ENCODE measurements at regions not wholly inside any gene's neighbourhood (a gene's known extent, or its start where the extent isn't known, plus 50 kb on each side); places are given as distances from the start of the nearest gene placed in this dataset.

DNA sequence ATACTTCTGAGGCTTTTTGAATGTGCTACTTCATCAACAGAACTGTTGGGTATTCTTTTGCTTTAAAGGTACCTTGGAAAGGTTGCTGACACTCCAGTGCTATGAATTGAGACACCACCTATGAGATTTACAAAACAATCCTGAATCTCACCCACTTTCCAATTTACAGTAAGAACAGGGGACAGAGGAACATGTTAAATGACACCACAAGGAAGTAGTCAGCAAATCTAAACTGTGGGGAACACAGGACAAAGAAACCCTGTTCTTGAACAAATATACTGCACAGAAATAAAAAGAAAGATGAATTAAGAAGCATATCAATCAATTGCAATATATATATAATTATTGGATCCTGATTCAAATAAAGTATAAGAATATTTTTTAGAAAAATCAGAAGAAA lies 216.7 kb upstream of the ARID1B start:
- no peak for DNase-seq

DNA sequence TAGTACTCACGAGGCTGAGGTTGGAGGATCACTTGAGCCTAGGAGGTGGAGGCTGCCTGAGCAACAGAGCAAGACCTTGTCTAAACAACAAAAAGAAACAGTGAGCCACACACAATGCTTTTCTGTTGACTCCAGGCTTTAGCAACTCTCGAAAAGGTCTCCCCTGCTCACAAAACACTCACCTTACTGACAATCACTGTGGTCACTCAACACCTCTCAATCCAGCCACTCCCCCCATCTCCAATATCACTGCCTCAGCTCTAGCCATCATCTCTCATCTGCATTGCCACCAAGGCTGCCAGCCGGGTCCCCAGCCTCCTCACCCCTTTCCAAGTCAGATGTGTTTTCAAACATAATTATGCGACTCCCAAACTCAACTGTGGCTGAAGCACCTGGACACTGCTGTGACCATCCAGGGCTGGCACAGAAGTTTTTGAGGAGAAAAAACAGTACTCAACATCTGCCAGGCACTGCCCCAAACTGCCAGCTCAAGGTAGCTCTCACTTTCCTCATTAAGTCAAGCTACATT lies 218.0 kb upstream of the ARID1B start:
- DNase-seq, result no peak

DNA sequence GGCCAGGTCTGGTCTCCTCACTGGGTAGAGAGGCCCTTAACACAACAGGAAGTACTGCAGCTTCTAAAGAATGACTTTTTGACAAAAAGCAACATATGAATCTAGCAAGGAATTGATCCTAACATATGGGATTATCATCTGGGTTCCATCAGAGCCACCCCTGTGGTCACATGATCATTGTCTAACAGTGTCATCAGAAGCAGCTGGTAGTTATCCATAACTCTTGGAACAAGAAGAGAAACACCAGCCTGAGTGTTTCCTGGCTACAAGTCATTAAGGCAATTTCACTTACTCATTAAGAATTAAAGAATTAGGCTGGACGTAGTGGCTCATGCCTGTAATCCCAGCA lies 219.3 kb upstream of the ARID1B start:
- DNase-seq, result no peak

DNA sequence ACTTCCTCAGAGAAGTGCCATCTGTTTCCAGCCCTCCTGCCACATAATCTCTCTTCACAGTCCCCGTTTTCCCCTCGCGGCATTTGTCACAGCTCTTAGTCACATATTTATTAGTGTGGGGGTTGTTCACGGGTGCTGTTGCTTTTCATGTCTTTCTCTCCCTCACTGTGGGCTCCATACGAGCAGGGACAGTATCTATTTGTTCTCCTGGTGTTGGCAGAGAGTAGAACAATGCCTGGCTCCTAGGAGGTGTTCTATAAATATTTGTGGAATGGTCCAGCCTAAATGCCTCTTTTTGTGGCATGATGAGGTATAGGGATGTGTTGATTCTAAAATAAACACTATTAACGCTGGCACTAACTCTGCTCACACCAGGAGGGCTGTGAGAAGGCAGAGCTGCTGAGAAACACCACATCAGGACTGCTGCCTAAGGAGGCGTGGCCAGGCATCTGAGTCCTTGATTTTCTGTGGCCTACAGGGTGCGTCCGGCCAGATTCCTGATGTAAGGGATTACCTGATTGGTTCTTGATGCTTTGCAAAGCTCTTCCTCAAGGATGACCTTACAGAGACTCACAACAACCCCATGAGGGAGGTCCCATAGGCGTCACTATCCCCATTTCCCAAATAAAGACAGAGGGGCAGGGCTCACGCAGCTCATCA lies 219.8 kb upstream of the ARID1B start:
- no peak for DNase-seq

DNA sequence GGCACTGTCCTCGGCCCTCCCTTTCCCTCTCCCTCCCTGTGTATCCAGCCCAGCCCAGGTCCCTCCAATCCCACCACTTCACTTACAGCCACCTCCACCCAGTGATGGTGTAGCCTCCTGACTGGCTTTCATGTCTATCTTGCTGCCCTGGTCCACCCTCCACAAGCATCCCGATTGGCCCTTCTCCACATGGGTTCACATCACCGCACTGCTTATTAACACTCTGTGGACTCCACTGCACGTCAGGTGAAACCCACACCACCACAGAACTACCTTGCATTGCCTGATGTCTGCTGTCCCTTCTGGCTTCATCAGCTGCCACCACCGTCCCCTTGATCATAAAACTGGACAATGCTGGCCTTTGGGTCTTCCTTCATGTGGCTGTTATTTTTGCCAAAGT lies 220.4 kb upstream of the ARID1B start:
- no peak for DNase-seq

DNA sequence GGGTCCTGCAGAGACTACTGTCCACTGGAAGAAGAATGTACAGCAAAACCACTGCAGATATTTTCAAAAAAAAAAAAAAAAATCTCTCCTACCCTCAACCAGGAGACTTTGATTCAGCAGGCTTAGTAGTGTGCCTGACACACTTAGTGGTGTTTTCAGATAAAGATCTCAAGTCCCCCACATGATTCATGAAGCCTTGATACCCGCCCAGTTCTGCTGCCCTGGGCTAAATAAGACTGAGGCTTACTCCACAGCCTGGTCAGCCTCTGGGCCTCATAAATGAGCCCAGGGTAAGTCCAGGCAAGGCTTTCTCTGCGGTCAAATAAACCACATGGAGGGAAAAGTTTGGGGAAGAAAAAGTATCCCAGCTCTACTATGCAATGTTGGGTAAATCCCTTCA lies 222.1 kb upstream of the ARID1B start:
- DNase-seq, result no peak

DNA sequence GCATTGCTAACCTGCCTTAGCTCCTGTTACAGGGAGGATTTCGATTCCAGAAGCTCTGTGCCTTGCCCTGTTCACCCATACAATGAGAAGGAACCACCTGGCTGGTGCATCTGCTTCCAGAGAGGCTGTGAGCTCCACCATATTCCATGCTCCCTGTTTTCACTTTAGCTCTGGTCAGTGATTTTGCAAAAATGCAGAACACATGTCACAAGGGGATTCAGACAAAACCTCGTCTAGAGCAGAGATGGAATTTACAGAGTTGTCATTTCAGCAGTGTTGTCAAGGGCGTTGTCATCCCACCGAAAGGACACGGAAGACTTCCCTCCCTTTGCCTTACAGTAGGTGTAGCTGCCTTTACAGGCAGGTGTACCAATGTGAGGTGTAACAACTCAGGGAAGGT lies 223.0 kb upstream of the ARID1B start:
- no peak for DNase-seq

DNA sequence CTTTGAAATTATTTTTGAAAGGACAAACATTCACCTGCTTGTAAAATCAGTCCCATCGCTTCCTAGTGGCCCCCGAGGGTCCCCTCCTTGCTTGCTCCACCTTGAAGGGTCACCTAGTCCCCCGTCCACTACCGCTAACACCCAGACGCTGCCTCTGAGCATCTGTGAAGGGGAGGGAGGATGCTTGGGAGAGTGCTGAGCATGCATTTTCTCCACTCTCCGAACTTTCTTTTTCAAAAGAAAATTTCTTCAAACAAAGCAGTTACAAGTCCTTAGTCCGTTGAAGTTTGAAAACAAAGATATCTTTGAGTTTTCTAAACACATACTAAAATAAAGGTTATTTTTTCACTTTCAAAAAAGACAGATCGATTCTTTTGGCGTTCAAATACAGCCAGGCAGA lies 224.3 kb upstream of the ARID1B start:
- DNase-seq, result no peak

DNA sequence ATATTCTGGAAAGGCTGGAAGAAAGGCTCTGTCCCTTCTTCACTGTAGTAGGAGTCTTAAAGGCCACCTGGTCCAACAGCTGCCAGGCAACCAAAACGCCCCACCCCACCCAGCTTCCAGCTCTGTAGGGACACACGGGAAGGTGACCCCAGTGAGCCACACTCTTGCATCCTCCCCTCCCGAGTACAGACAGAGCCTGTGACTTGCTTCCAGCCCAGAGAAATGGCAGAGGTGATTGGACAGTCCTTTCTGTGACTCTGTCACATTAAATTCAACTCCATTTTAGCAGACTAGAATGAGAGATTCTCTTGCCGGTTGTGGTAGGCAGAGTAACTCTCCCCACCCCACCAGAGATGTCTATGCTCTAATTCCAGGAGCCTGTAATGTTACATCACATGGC lies 226.2 kb upstream of the ARID1B start:
- no peak for DNase-seq

DNA sequence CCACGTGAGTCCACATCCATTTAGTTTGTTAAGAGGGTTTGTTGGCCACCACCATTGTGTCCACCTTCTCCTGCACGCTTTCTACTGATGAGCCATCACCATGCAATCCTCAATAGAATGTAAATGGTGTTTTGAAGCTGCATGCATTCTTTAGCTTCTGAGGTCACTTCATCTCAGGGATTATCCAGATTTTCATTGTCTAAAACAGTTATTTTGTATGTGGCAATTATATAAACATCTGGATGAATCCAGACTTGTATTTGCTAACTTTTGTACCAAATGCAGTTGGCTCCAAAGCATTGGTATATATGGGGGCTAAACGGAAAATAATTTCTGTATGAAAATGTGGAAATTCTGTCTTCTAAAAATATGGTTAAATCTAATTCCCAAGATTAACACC lies 231.2 kb upstream of the ARID1B start:
- no peak for DNase-seq

DNA sequence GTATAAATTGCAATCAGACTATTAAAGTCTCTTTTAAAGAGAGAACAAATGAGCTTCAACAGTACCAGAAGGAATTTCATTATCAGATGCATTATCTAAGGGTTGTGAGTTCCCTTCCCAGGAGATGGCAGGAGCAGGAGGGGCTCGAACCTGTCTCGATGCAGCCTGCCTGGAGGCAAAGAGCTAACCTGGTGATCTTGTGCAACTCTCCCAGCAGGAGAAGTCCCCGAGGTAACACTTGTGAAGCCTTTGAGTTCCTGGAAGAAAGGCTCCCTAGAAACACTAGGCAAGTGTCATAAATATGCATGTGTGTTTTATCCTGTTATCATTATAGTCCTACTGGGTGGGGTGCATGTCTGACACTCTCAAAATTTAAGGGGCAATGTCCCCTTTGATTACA lies 232.2 kb upstream of the ARID1B start:
- DNase-seq, result no peak

DNA sequence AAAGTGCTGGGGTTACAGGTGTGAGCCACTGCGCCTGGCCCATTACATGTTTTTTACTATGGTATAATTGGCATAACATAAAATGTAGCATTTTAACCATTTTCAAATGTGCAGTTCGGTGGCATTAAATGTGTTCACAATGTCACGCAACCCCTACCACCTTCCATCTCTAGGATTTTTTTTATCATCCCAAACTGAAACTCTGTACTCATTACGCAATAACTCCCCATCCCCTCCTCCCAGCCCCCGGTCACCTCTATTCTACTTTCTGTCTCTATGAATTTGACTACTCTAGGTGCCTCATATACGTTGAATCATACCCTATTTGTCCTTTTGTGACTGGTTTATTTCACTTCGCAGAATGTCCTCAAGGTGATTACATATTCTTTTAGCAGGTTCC lies 233.1 kb upstream of the ARID1B start:
- no peak for DNase-seq

DNA sequence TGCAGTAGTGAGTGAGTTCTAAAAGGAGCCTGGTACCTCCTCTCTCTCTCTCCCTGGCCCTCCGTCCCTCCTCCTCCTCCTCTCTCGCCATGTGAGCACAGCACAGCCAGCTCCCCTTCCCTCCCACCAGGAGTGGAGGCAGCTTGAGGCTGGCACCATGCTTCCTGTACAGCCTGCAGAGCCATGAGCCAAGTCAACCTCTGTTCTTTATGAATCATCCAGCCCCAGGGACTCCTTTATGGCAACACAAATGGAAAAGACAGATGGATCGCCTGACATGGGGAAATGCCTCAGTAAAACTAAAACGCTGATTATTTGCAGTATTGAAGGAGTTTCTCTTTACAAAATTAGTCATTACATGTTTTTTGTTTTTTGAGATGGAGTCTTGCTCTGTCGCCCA lies 233.7 kb upstream of the ARID1B start:
- no peak for DNase-seq

DNA sequence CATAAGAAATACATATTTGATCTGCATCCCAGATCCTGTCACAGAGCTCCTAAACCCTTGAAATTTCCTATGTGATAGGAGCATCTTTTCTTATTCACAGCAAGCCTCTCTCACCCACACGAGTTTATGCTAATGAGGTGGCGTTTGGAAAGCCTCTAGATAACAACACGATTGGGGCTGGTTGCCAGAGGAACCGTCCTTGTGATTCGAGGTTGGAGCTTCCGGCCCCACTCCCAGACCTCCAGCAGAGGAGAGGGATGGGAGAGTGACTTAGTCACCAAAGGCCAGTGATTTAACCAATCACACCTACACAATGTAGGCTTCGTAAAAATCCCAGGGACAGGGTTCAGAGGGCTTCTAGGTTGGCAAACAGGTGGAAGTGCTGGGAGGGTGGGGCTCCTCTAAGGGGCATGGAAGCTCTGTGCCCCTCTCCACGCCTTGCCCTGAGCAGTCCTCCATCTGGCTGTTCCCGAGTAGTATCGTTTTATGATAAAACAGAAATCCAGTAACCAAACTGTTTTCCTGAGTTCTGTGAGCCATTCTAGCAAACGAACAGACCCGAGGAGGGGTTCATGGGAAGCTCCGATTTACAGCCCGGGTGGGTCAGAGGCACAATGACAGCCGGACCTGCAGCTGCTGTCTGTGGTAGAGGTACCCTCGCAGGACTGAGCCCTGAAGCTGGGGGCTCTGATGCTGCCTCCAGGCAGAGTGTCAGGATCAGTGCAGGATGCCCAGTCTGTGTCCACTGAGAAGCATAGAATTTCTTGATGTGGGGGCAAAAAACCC lies 238.1 kb upstream of the ARID1B start:
- no peak for DNase-seq

DNA sequence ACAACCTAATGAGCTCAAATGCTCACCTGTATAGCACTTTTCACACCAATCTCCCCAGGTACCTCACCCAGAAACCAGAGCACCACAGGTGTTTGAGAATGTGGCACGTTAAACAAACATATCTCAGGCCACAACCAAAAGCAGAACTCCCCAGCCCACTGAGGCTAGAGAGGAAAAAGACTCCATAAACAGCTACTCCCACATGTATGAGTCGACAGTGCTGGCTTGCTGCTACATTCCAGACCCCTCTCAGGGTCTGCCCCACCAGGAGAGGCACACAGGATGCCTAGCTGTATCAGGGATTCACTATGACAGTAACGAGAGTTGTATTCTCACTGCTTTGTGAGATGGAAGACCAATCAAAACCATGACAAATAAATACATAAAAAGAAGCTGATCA lies 242.6 kb upstream of the ARID1B start:
- DNase-seq, result no peak

DNA sequence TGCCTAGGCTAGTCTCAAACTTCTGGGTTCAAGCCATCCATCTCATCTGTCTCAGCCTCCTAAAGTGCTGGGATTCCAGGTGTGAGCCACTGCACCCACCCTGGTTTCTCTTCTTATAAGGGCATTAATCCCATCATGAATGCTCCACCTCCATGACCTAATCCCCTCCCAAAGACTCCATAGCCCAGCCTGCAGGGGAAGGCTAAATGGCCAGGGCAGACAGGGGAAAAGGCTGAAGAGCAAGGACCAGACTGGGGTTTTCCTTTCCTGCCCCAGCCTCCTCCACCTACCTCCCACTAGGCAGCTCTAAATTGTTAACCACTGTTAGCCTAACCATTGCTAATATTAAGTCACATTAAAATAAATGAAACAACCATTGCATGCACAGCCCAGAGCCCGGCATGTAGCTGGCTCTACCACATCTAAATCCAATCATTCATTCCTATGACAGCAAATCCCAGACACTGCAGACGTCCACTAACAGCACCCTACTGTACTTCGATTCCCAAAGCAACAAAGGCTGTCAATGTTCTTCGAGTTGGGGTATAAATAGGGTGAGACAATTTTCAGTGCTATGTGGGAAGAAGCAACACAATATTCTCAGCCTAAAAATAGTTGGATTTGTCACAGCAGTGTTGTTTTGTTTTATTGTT lies 243.2 kb upstream of the ARID1B start:
- no peak for DNase-seq

DNA sequence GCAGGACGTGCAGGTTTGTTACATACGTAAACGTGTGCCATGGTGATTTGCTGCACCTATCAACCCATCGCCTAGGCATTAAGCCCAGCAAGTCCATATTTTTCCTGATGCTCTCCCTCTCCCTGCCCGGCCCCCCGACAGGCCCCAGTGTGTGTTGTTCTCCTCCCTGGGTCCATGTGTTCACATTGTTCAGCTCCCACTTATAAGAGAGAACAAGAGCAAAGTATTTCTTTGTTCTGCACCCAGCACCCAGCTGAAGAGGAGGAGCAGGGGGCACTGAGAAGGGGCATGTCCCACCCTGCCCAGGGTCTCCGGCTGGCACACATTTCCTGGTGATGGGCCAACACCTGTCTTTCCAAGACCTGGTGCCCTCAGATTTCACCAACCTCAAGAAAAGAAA lies 251.1 kb upstream of the ARID1B start:
- no peak for DNase-seq

DNA sequence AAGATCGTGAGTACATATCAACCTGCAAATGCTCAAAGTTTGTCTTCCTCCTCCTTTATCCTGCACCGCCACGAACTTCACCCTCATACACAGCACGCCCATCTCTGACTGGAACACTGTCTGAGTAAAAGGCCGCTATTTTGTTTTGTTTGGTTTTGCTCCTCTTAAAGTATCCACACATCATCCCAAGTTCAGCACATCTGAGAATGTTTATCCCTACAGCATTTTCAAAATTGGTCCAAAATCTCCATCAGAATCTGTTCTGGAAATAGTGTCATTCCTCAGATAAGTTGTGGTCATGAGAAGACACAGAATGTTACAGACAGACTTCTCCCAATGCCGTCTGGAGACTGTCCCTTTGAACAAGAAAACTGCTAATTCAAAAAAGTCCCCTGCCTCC lies 251.6 kb upstream of the ARID1B start:
- no peak for DNase-seq

DNA sequence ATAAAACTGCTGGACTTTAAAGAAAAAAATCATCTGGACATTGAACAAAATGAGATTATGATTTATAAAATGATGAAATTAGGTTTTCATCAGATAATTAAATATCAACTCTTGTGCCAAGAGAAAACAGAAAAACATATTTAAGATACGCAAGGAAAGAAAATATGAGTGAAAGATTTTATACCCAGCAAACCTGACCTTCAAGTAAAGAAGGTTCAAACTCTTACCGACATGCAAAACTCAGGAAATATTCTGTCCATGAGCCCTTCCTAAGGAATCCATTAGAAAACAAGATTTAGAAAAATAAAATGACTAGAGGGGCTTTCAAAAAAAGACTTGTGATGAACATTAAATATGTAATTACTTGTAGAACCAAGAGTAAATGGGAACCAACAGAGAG lies 257.2 kb upstream of the ARID1B start:
- DNase-seq, result no peak

DNA sequence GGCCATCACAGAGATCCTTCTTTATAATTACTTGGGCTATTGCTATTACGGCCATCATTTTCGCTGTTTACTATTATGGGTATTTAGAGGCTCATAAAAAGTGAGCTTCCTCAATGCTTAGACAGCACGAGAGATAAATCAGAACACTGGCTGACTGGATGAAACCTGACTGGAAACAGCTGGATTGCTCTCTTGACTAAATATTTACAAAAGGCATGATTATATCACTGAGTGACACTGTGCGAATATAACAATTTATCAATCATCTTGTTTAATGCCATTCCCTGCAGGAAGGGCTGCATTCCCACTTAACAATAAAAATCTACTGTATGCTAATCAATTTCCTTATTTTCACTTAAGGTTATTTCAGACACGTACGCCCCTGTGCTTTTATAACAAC lies 260.1 kb upstream of the ARID1B start:
- no peak for DNase-seq

DNA sequence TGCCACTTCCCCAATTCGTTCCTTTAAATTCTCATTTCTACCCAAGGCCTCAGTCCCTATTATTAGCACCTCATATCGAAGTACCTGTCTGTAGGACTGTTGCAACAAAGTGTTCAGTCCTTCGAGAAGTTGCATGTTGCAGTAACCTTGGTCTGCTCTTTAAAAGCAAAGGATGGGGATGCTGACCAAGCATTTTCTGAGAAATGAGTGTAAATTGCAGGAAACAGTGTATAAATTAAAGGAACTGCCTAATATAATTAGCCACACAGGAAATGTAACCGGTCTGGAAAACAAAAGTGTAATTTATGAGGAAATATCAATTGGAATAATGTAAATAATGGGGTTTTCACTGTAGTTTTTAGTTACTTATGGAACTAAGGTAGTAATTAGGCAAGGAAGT lies 261.9 kb upstream of the ARID1B start:
- no peak for DNase-seq

DNA sequence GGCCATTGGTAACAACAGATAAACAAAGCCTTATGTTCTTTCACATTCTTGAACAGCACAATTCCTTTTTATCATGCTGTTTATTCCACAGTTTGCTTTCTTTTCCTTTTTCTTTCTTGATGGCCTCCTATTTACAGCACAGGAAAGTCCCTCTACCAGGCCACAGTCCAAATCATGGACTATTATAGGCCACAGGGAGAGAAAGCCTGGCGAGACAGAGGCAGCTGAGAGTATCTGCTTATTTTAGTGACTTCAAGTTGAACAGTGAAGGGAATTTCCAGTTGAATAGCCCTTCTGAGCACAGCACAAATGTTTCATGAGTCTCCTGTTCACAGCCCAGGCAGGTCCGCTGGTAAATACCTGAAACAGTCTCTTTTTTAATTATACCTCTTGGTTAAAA lies 263.7 kb upstream of the ARID1B start:
- DNase-seq, result no peak

DNA sequence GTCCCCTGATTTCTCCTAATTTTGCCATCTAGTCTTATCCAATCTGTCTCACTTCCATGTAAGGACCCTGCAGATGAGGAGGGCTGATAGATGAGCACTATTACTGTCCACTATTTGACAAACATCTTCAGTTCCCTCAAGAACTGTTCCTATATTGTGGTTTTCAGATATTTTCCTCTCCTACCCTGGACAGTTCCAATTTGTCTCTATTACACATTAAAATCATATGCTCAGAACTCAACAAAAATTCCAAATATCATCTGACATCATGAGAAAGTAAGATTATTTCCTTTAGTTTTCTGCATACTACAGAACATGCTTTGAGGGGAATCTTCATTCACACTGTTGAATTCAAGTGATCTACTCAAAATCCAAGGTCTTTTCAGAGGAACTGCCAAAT lies 265.6 kb upstream of the ARID1B start:
- DNase-seq, result no peak

DNA sequence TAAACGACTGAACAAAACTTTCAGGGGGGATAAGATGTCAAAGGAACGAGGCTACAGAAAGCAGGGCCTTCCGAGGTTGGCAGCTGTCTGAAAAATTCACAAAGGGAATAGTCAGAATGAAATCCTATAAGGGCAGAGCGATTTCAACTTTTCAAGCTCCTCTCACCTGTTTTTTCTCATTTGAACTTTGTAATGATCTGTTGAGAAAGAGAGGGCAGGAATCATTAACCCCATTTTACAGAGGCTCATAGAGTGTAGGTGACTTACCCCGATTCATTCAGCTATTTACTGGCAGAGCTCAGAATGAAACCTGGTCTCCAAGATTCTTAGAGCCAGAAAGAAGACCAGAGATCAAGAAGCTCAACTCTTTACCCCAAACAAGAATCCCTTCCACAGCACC lies 266.1 kb upstream of the ARID1B start:
- DNase-seq, result no peak

Data from activated CD8-positive, alpha-beta memory T cell treated with anti-CD3 and anti-CD28 coated beads for 24 hours (primary cell).